ENCODE measurements at regions not wholly inside any gene's neighbourhood (a gene's known extent, or its start where the extent isn't known, plus 50 kb on each side); places are given as distances from the start of the nearest gene placed in this dataset.

GRCh38 chr2:8479298-8479697 is 202.6 kb upstream of the ID2 start:
- Histone ChIP-seq H2BK5ac (ENCODE audit: low read length) (no peak overlapping the region), H4K8ac (ENCODE audit: low read depth, low read length) (no peak overlapping the region), H3K27ac (replicated peaks; ENCODE audit: low read length) (no peak overlapping the region), H2AFZ (ENCODE audit: low read length) (no peak overlapping the region), H2BK120ac (ENCODE audit: low read depth, low read length) (no peak overlapping the region), H2AK5ac (ENCODE audit: low read depth, low read length) (peak overlapping the region; percentile 53), H3K23ac (ENCODE audit: low read depth, low read length, poor library complexity) (no peak overlapping the region), H3K18ac (ENCODE audit: low read length) (peak overlapping the region; percentile 20), H2BK15ac (ENCODE audit: low read length) (no peak overlapping the region), H3K9me3 (replicated peaks in 1 of 2; ENCODE audit: control insufficient read depth in 2 of 2, insufficient read depth in 1 of 2, low read depth in 1 of 2, low read length in 2 of 2) (no peaks in the 10 kb centered on the region), H3K9ac (ENCODE audit: low read depth, low read length, poor library complexity) (no peak overlapping the region), H2BK12ac (ENCODE audit: low read length) (no peak overlapping the region), H3K4me3 (ENCODE audit: low read length in 2 of 2) (no peak overlapping the region), H4K91ac (ENCODE audit: low read depth, low read length, poor library complexity) (no peak overlapping the region), H3K4me1 (ENCODE audit: control insufficient read depth in 2 of 2, insufficient read depth in 1 of 2, low read depth in 1 of 2, low read length in 2 of 2) (peaks cover 3 to 10% of the 10 kb centered on the region in 2 donors), H3K27me3 (ENCODE audit: control insufficient read depth in 3 of 3, insufficient read depth in 3 of 3, low read depth in 1 of 3, low read length in 3 of 3) (no peaks in the 10 kb centered on the region), H3K4me2 (ENCODE audit: insufficient read depth, low read length, poor library complexity, severe bottlenecking) (no peak overlapping the region), H3K4ac (ENCODE audit: low read length) (no peak overlapping the region), H3K36me3 (replicated peaks in 1 of 2; ENCODE audit: control insufficient read depth in 2 of 2, insufficient read depth in 2 of 2, low read length in 2 of 2) (no peaks in the 10 kb centered on the region), H3K79me1 (ENCODE audit: low read depth, low read length) (no peaks in the 10 kb centered on the region), H3K14ac (ENCODE audit: low read length) (peak overlapping the region; percentile 79)
- DNase-seq (ENCODE audit: low spot score) = no peak
- WGBS, 2 donors (ENCODE audit: extremely low coverage in 2 of 2, insufficient read length in 2 of 2, insufficient replicate concordance in 1 of 2) = no CpG with 5 or more reads among the region's 12 CpGs

- Histone ChIP-seq H3K9me3 (replicated peaks in 1 of 2; ENCODE audit: control insufficient read depth in 2 of 2, insufficient read depth in 1 of 2, low read depth in 1 of 2, low read length in 2 of 2) (no peaks in the 10 kb centered on the region), H3K4ac (ENCODE audit: low read length) (no peak overlapping the region), H3K27me3 (ENCODE audit: control insufficient read depth in 3 of 3, insufficient read depth in 3 of 3, low read depth in 1 of 3, low read length in 3 of 3) (no peaks in the 10 kb centered on the region), H2AFZ (ENCODE audit: low read length) (no peak overlapping the region), H3K23ac (ENCODE audit: low read depth, low read length, poor library complexity) (no peak overlapping the region), H2BK12ac (ENCODE audit: low read length) (no peak overlapping the region), H3K27ac (replicated peaks; ENCODE audit: low read length) (no peak overlapping the region), H2BK15ac (ENCODE audit: low read length) (no peak overlapping the region), H4K91ac (ENCODE audit: low read depth, low read length, poor library complexity) (no peak overlapping the region), H2BK120ac (ENCODE audit: low read depth, low read length) (no peak overlapping the region), H3K18ac (ENCODE audit: low read length) (no peak overlapping the region), H3K9ac (ENCODE audit: low read depth, low read length, poor library complexity) (no peak overlapping the region), H3K36me3 (replicated peaks in 1 of 2; ENCODE audit: control insufficient read depth in 2 of 2, insufficient read depth in 2 of 2, low read length in 2 of 2) (no peaks in the 10 kb centered on the region), H3K79me1 (ENCODE audit: low read depth, low read length) (no peaks in the 10 kb centered on the region), H3K4me3 (ENCODE audit: low read length in 2 of 2) (no peak overlapping the region), H3K4me1 (ENCODE audit: control insufficient read depth in 2 of 2, insufficient read depth in 1 of 2, low read depth in 1 of 2, low read length in 2 of 2) (peaks cover 3 to 8% of the 10 kb centered on the region in 2 donors), H2AK5ac (ENCODE audit: low read depth, low read length) (peak overlapping the region; percentile 11), H3K14ac (ENCODE audit: low read length) (no peak overlapping the region), H3K4me2 (ENCODE audit: insufficient read depth, low read length, poor library complexity, severe bottlenecking) (no peak overlapping the region), H4K8ac (ENCODE audit: low read depth, low read length) (no peak overlapping the region), H2BK5ac (ENCODE audit: low read length) (no peak overlapping the region)
- DNase-seq (ENCODE audit: low spot score) = no peak
- no CpG with 5 or more reads among the region's 5 CpGs for WGBS, 2 donors (ENCODE audit: extremely low coverage in 2 of 2, insufficient read length in 2 of 2, insufficient replicate concordance in 1 of 2)
Measured at GRCh38 chr2:8480915-8481314, 200.9 kb upstream of the ID2 start.

- H3K79me1 ChIP-seq (ENCODE audit: low read depth, low read length) = no peaks in the 10 kb centered on the region
- no peak overlapping the region for H3K23ac ChIP-seq (ENCODE audit: low read depth, low read length, poor library complexity)
- H3K4me2 ChIP-seq (ENCODE audit: insufficient read depth, low read length, poor library complexity, severe bottlenecking) = no peak overlapping the region
- no peak overlapping the region for H4K8ac ChIP-seq (ENCODE audit: low read depth, low read length)
- H3K9ac ChIP-seq (ENCODE audit: low read depth, low read length, poor library complexity) = no peak overlapping the region
- no peak overlapping the region for H2AFZ ChIP-seq (ENCODE audit: low read length)
- no peak overlapping the region for H2BK15ac ChIP-seq (ENCODE audit: low read length)
- no peaks in the 10 kb centered on the region for H3K9me3 ChIP-seq (replicated peaks in 1 of 2; ENCODE audit: control insufficient read depth in 2 of 2, insufficient read depth in 1 of 2, low read depth in 1 of 2, low read length in 2 of 2)
- no peak overlapping the region for H2BK120ac ChIP-seq (ENCODE audit: low read depth, low read length)
- no peaks in the 10 kb centered on the region for H3K27me3 ChIP-seq (ENCODE audit: control insufficient read depth in 3 of 3, insufficient read depth in 3 of 3, low read depth in 1 of 3, low read length in 3 of 3)
- no peaks in the 10 kb centered on the region for H3K36me3 ChIP-seq (replicated peaks in 1 of 2; ENCODE audit: control insufficient read depth in 2 of 2, insufficient read depth in 2 of 2, low read length in 2 of 2)
- H3K18ac ChIP-seq (ENCODE audit: low read length) = no peak overlapping the region
- no peak overlapping the region for H3K4ac ChIP-seq (ENCODE audit: low read length)
- peaks cover 3 to 6% of the 10 kb centered on the region in 2 donors for H3K4me1 ChIP-seq (ENCODE audit: control insufficient read depth in 2 of 2, insufficient read depth in 1 of 2, low read depth in 1 of 2, low read length in 2 of 2)
- WGBS, 2 donors (ENCODE audit: extremely low coverage in 2 of 2, insufficient read length in 2 of 2, insufficient replicate concordance in 1 of 2) = 100% methylated on average over 1 of the region's 6 CpGs; no CpG with 5 or more reads in 1 of the 2 donors
- H2BK5ac ChIP-seq (ENCODE audit: low read length) = no peak overlapping the region
- DNase-seq (ENCODE audit: low spot score) = no peak
- no peak overlapping the region for H4K91ac ChIP-seq (ENCODE audit: low read depth, low read length, poor library complexity)
- no peak overlapping the region for H3K4me3 ChIP-seq (ENCODE audit: low read length in 2 of 2)
- H3K14ac ChIP-seq (ENCODE audit: low read length) = no peak overlapping the region
- H3K27ac ChIP-seq (replicated peaks; ENCODE audit: low read length) = no peak overlapping the region
- no peak overlapping the region for H2AK5ac ChIP-seq (ENCODE audit: low read depth, low read length)
- no peak overlapping the region for H2BK12ac ChIP-seq (ENCODE audit: low read length)
Measured at GRCh38 chr2:8481463-8482009, 200.3 kb upstream of the ID2 start.

- WGBS, 2 donors (ENCODE audit: extremely low coverage in 2 of 2, insufficient read length in 2 of 2, insufficient replicate concordance in 1 of 2) = no CpG with 5 or more reads among the region's 4 CpGs
- H2AFZ ChIP-seq (ENCODE audit: low read length) = no peak overlapping the region
- no peak overlapping the region for H3K14ac ChIP-seq (ENCODE audit: low read length)
Measured at GRCh38 chr2:8482432-8482831, 199.4 kb upstream of the ID2 start.

More at GRCh38 chr2:8482432-8482831, 199.4 kb upstream of the ID2 start:
- Histone ChIP-seq H3K4me3 (ENCODE audit: low read length in 2 of 2) (no peak overlapping the region), H3K18ac (ENCODE audit: low read length) (peak overlapping the region; percentile 79), H3K79me1 (ENCODE audit: low read depth, low read length) (no peaks in the 10 kb centered on the region), H3K9ac (ENCODE audit: low read depth, low read length, poor library complexity) (no peak overlapping the region), H3K27ac (replicated peaks; ENCODE audit: low read length) (no peak overlapping the region), H3K4ac (ENCODE audit: low read length) (no peak overlapping the region), H2BK120ac (ENCODE audit: low read depth, low read length) (no peak overlapping the region), H3K4me1 (ENCODE audit: control insufficient read depth in 2 of 2, insufficient read depth in 1 of 2, low read depth in 1 of 2, low read length in 2 of 2) (peaks cover 3 to 5% of the 10 kb centered on the region in 2 donors), H3K4me2 (ENCODE audit: insufficient read depth, low read length, poor library complexity, severe bottlenecking) (no peak overlapping the region), H3K27me3 (ENCODE audit: control insufficient read depth in 3 of 3, insufficient read depth in 3 of 3, low read depth in 1 of 3, low read length in 3 of 3) (no peaks in the 10 kb centered on the region), H2BK15ac (ENCODE audit: low read length) (no peak overlapping the region), H3K36me3 (replicated peaks in 1 of 2; ENCODE audit: control insufficient read depth in 2 of 2, insufficient read depth in 2 of 2, low read length in 2 of 2) (no peaks in the 10 kb centered on the region), H2AK5ac (ENCODE audit: low read depth, low read length) (no peak overlapping the region), H4K8ac (ENCODE audit: low read depth, low read length) (no peak overlapping the region), H4K91ac (ENCODE audit: low read depth, low read length, poor library complexity) (no peak overlapping the region), H3K9me3 (replicated peaks in 1 of 2; ENCODE audit: control insufficient read depth in 2 of 2, insufficient read depth in 1 of 2, low read depth in 1 of 2, low read length in 2 of 2) (no peaks in the 10 kb centered on the region), H2BK5ac (ENCODE audit: low read length) (no peak overlapping the region), H2BK12ac (ENCODE audit: low read length) (no peak overlapping the region), H3K23ac (ENCODE audit: low read depth, low read length, poor library complexity) (no peak overlapping the region)
- DNase-seq (ENCODE audit: low spot score) = no peak

Measured in neuronal stem cell (in vitro differentiated cells).